B cell (primary cell): ENCODE measurements at regions not wholly inside any gene's neighbourhood (a gene's known extent, or its start where the extent isn't known, plus 50 kb on each side); places are given as distances from the start of the nearest gene placed in this dataset.

ENCODE experiments used
- ATAC-seq: fragments of 200-7000 bp; cut with Tn5 transposase; one replicate; pipeline ENCODE4 v1.10.0; 2021; ENCODE audit warnings: low read depth, mild to moderate bottlenecking, moderate number of reproducible peaks, moderate library complexity
- CTCF ChIA-PET: fragments of 350-600 bp; sonication (Branson Sonifier 250); formaldehyde crosslinking; loops from one replicate; lab custom pipeline; 2021; ENCODE audit warnings: antibody characterized with exemption, inconsistent platforms; lab: Charles Lee
- POLR2A ChIA-PET: fragments of 350-600 bp; sonication (Branson Sonifier 250); formaldehyde crosslinking; loops from one replicate; lab custom pipeline; 2021; ENCODE audit warnings: antibody characterized with exemption; lab: Charles Lee
- DNase-seq: peaks from one replicate; pipeline ENCODE4 v3.0.0; 2013
- H2AFZ ChIP-seq: 2 replicates; pipeline ENCODE4 v1.6.1; 2012; ENCODE audit warnings: mild to moderate bottlenecking, low read depth, low read length; ENCODE audit not compliant: insufficient read depth, poor library complexity, severe bottlenecking
- H3K27ac ChIP-seq, 2 donors: 1 replicate in 1 of 2; 2 replicates in 1 of 2; pipeline ENCODE4 v1.5.1; 2012 to 2013; ENCODE audit warnings: low read length in 2 of 2, mild to moderate bottlenecking in 2 of 2, moderate library complexity in 1 of 2
- H3K27me3 ChIP-seq, 4 experiments: fragments of 200-600 bp in 1 of 4; sonication (generic) in 1 of 4; replicated peaks in 1 of 4; 1 replicate in 2 of 4; 2 replicates in 2 of 4; pipeline versions ENCODE4 v1.6.1 to v1.7.0; 2013 to 2016; ENCODE audit warnings: low read length in 3 of 4, mild to moderate bottlenecking in 2 of 4, mixed read lengths in 1 of 4, moderate library complexity in 1 of 4; ENCODE audit not compliant: insufficient read depth in 4 of 4, control insufficient read depth in 3 of 4; ENCODE audit errors: control extremely low read depth in 1 of 4
- H3K36me3 ChIP-seq, 2 experiments: replicated peaks in 1 of 2; 1 replicate in 1 of 2; 2 replicates in 1 of 2; pipeline versions ENCODE4 v1.6.1 to v1.7.1; 2013; ENCODE audit warnings: low read length in 1 of 2; ENCODE audit not compliant: insufficient read depth in 2 of 2, control insufficient read depth in 1 of 2; ENCODE audit errors: control extremely low read depth in 1 of 2, extremely low read depth in 1 of 2
- H3K4me1 ChIP-seq, 2 donors: fragments of 200-600 bp in 1 of 2; sonication (generic) in 1 of 2; 1 replicate in 1 of 2; 2 replicates in 1 of 2; pipeline versions ENCODE4 v1.5.1 to v1.6.1; 2013 to 2017; ENCODE audit warnings: low read length in 2 of 2; ENCODE audit not compliant: control insufficient read depth in 2 of 2, insufficient read depth in 2 of 2
- H3K4me2 ChIP-seq: replicated peaks from 2 replicates; pipeline ENCODE3; 2012; ENCODE audit warnings: mild to moderate bottlenecking, low read depth, low read length; ENCODE audit not compliant: poor library complexity, severe bottlenecking
- H3K4me3 ChIP-seq, 5 experiments: fragments of 200-600 bp in 1 of 5; sonication (generic) in 1 of 5; 1 replicate in 3 of 5; 2 replicates in 2 of 5; pipeline versions ENCODE4 v1.5.1 to v1.7.0; 2011 to 2016; ENCODE audit warnings: low read length in 4 of 5, mild to moderate bottlenecking in 4 of 5, low read depth in 2 of 5, control low read depth in 1 of 5, moderate library complexity in 1 of 5; ENCODE audit not compliant: insufficient read depth in 1 of 5; ENCODE audit errors: control extremely low read depth in 1 of 5, extremely low read depth in 1 of 5
- H3K79me2 ChIP-seq: fragments of 200-600 bp; sonication (generic); one replicate; pipeline ENCODE4 v1.6.0; 2016; ENCODE audit warnings: low read length; ENCODE audit not compliant: control insufficient read depth, insufficient read depth
- H3K9ac ChIP-seq: fragments of 200-600 bp; sonication (generic); 2 replicates; pipeline ENCODE4 v1.6.1; 2017; ENCODE audit warnings: mild to moderate bottlenecking, low read length, moderate library complexity
- H3K9me3 ChIP-seq, 3 donors: one replicate each; pipeline versions ENCODE4 v1.6.1 to v1.7.1; 2013; ENCODE audit warnings: low read length in 2 of 3; ENCODE audit not compliant: control insufficient read depth in 2 of 3, insufficient read depth in 1 of 3; ENCODE audit errors: control extremely low read depth in 1 of 3
- H4K20me1 ChIP-seq: 2 replicates; pipeline ENCODE4 v1.6.0; 2012; ENCODE audit warnings: mild to moderate bottlenecking, low read length; ENCODE audit not compliant: insufficient read depth, control insufficient read depth, poor library complexity, severe bottlenecking
- H3K27ac Mint-ChIP-seq: one replicate; pipeline ENCODE4 v1.8.0; 2021; ENCODE audit warnings: mixed read lengths
- H3K27me3 Mint-ChIP-seq: one replicate; pipeline ENCODE4 v1.8.0; 2021; ENCODE audit warnings: mixed read lengths
- H3K4me1 Mint-ChIP-seq: one replicate; pipeline ENCODE4 v1.8.0; 2021; ENCODE audit warnings: mixed read lengths
- H3K4me3 Mint-ChIP-seq: one replicate; pipeline ENCODE4 v1.8.0; 2021; ENCODE audit warnings: mixed read lengths
- H3K9me3 Mint-ChIP-seq: one replicate; pipeline ENCODE4 v1.8.0; 2022; ENCODE audit warnings: mixed read lengths; ENCODE audit not compliant: insufficient read depth
- CTCF ChIP-seq: fragments of 200-600 bp; IDR thresholded peaks from one replicate; pipeline ENCODE4 v1.8.0; 2022; ENCODE audit warnings: antibody characterized with exemption, mild to moderate bottlenecking
- EZH2 ChIP-seq: IDR thresholded peaks from 2 replicates; pipeline ENCODE4 v1.6.1; 2012; ENCODE audit warnings: borderline replicate concordance, low read depth, mild to moderate bottlenecking, moderate library complexity, low read length; ENCODE audit not compliant: insufficient read depth, poor library complexity, severe bottlenecking
- WGBS: methylation state at CpG from one replicate; pipeline ENCODE4 v1.1.5; 2013; ENCODE audit warnings: missing lambda C conversion rate; ENCODE audit not compliant: insufficient coverage; 5-methylcytosine and 5-hydroxymethylcytosine counted together
- intact Hi-C: fragments of 100-400 bp; cut with micrococcal nuclease; formaldehyde crosslinking; loops from one replicate; pipeline ENCODE4 v1.10.0; 2022

GRCh38 chr1:79633456-79633855 lies 626.9 kb upstream of the ADGRL4 start:
- Histone ChIP-seq H3K9me3 (no peaks in the 10 kb centered on the region), H4K20me1 (no peaks in the 10 kb centered on the region), H2AFZ (no peak overlapping the region), H3K79me2 (no peaks in the 10 kb centered on the region), H3K4me2 (no peak overlapping the region), H3K36me3 (no peaks in the 10 kb centered on the region), H3K4me1 (peaks cover 0 to 5% of the 10 kb centered on the region in 2 donors), H3K4me3 (no peak overlapping the region), H3K9ac (no peak overlapping the region), H3K27ac (no peak overlapping the region), H3K27me3 (no peaks in the 10 kb centered on the region)
- no peak for DNase-seq
- POLR2A ChIA-PET, result no interaction called here
- Mint-ChIP-seq H3K4me1 (peaks cover 18% of the 10 kb centered on the region), H3K4me3 (no peak overlapping the region), H3K9me3 (no peaks in the 10 kb centered on the region), H3K27me3 (no peaks in the 10 kb centered on the region), H3K27ac (no peak overlapping the region)
- no peak for TF ChIP-seq CTCF
- TF ChIP-seq EZH2, result no peak
- CTCF ChIA-PET, result no interaction called here
- no CpG with 5 or more reads among the region's 1 CpG for WGBS
- no peak for ATAC-seq
- intact Hi-C loops, result no loop called here

- no peaks in the 10 kb centered on the region for H3K79me2 ChIP-seq
- H3K4me3 ChIP-seq, result no peak overlapping the region
- no peaks in the 10 kb centered on the region for H3K27me3 Mint-ChIP-seq
- peaks cover 0 to 9% of the 10 kb centered on the region in 2 donors for H3K4me1 ChIP-seq
- ChIA-PET CTCF (no interaction called here), POLR2A (no interaction called here)
- H3K9me3 ChIP-seq, result no peaks in the 10 kb centered on the region
- TF ChIP-seq CTCF (no peak), EZH2 (no peak)
- no peak overlapping the region for H3K9ac ChIP-seq
- H2AFZ ChIP-seq, result no peak overlapping the region
- no peaks in the 10 kb centered on the region for H3K27me3 ChIP-seq
- no peak overlapping the region for H3K4me3 Mint-ChIP-seq
- DNase-seq (peak; percentile 31), ATAC-seq (peak; percentile 63)
- no peaks in the 10 kb centered on the region for H3K9me3 Mint-ChIP-seq
- H3K4me1 Mint-ChIP-seq, result peaks cover 20% of the 10 kb centered on the region
- H3K36me3 ChIP-seq, result no peaks in the 10 kb centered on the region
- H3K27ac Mint-ChIP-seq, result peak overlapping the region; percentile 23
- H4K20me1 ChIP-seq, result no peaks in the 10 kb centered on the region
- H3K27ac ChIP-seq, result no peak overlapping the region
- intact Hi-C loops, result no loop called here
- 40% methylated on average over 1 of the region's 7 CpGs for WGBS
- no peak overlapping the region for H3K4me2 ChIP-seq
Observed at GRCh38 chr1:79629414-79629813, 622.9 kb upstream of the ADGRL4 start.
